Epithelial cell of prostate (primary cell): ENCODE measurements at regions not wholly inside any gene's neighbourhood (a gene's known extent, or its start where the extent isn't known, plus 50 kb on each side); places are given as distances from the start of the nearest gene placed in this dataset.
"Not testable (repeated sequence)": the region's sequence is repeated elsewhere in the genome, so short reads cannot be mapped to it uniquely, and the experiment has no call there.

ENCODE experiments used
- DNase-seq: peaks from one replicate; pipeline ENCODE4 v3.0.0-alpha.2; 2011; ENCODE audit warnings: low read depth, low spot score
- H3K27ac ChIP-seq: fragments of 450-650 bp; 2 replicates; pipeline ENCODE4 v1.5.1; 2017; ENCODE audit warnings: mild to moderate bottlenecking

DNA sequence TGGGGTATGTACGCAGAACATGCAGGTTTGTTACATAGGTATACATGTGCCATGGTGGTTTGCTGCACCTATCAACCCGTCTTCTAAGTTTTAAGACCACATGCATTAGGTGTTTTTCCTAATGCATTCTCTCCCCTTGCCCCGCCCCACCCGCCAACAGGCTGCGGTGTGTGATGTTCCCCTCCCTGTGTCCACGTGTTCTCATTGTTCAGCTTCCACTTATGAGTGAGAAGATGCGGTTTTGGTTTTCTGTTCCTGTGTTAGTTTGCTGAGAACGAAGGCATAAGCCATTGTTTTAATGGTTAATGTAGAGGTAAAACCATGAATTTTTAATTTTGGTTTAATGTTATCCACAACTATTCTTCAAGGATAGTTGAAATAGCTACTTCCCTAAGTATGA lies 346.8 kb upstream of the EPHA6 start:
- H3K27ac ChIP-seq, result no peak overlapping the region
- no peak for DNase-seq

GRCh38 chr3:96478496-96478895 lies 335.9 kb upstream of the EPHA6 start:
- peak; percentile 3 for DNase-seq
- peak overlapping the region; percentile 9 for H3K27ac ChIP-seq

DNA sequence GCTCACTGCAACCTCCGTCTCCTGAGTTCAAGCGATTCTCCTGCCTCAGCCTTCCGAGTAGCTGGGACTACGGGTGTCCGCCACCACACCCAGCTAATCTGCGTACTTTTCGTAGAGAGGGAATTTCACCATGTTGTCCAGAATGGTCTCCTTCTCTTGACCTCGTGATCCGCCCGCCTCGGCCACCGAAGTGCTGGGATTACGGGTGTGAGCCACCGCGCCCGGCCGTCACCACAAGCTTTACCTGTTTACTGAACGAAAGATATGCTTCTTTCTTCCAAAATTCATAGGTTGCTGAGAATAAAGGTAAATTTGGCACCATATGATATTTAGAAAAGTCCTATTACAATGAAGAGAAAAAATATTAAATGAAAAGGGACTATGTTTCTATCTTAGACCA lies 333.5 kb upstream of the EPHA6 start:
- no peak for DNase-seq
- no peak overlapping the region for H3K27ac ChIP-seq

GRCh38 chr3:96483191-96483590 lies 331.2 kb upstream of the EPHA6 start:
- DNase-seq, result peak; percentile 20
- H3K27ac ChIP-seq, result peak overlapping the region; percentile 56

DNA sequence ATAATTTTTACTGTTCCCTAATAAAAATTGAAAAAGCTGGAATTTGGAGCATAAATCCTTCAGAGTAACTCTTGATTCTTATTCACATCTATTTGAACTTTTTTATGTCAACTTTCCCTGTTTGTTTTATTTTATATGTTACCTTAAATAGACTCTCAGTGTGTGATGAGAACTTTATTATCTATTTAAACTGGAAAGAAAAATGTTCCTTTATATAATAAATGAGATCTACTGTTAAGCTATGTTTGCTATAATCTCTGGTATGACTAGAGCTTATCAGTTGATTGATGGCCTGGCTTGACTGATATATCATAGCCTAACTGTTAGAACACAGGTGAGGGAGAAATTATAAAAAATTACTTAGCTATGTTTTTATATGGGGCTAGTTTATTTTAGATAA lies 330.6 kb upstream of the EPHA6 start:
- no peak for DNase-seq
- H3K27ac ChIP-seq, result peak overlapping the region; percentile 56

- H3K27ac ChIP-seq, result no peak overlapping the region
- DNase-seq, result no peak
These were observed 325.7 kb upstream of the EPHA6 start for GRCh38 chr3:96488708-96489107.

DNA sequence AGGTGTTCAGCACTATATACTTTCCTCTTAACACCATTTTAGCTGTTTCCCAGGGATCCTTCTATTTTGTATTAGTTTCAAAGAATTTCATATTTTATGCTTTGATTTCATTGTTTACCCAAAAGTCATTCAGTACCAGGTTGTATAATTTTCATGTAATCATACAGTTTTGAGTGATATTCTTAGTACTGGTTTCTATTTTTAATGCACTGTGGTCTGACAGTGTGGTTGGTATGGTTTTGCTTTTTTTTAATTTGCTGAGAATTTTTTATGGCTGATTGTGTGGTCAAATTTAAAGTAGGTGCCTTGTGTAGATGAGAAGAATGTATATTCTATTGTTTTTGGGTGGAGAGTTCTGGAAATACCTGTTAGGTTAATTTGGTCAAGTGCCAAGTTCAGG lies 323.4 kb upstream of the EPHA6 start:
- DNase-seq, result no peak

GRCh38 chr3:96491868-96492267 lies 322.5 kb upstream of the EPHA6 start:
- H3K27ac ChIP-seq, result no peak overlapping the region
- no peak for DNase-seq

More for the DNA sequence above, 323.4 kb upstream of the EPHA6 start:
- no peak overlapping the region for H3K27ac ChIP-seq

GRCh38 chr3:96510334-96510733 lies 304.1 kb upstream of the EPHA6 start:
- no peak overlapping the region for H3K27ac ChIP-seq
- no peak for DNase-seq

DNA sequence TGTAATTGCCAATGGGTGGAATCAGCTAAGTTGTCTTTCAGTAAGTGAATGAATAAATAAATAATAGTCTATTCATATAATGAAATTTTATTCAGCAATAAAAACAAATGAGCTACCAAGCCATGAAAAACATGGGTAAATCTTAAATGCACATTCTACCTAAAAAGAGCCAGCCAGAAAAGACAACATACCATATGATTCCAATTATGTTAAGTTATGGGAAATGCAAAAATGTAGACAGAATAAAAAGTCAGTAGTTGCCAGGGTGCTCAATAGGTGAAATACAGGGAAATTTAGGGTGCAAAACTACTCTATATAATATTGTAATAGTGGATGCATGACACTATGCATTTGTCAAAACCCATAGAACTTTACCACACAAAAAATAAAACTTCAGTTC lies 277.2 kb upstream of the EPHA6 start:
- H3K27ac ChIP-seq, result no peak overlapping the region
- no peak for DNase-seq

DNA sequence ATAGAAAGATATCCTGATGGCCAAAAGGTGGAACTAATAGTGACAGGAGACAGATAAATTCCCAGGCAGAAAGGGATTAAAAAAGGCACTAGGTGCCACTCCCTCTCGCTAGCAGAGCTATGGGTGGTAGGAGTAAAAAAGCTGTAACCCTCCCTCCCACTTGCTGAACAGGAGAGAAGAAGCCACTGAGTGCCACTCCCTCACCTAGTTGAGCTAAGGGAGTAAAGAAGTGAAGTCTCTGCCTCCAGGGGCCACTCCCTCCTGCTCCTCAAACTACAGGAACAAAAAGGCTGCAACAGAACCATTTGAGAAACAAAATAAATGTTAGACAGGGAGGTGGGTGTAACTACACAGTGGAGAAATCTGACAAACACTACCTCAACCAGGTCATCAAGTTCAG lies 276.2 kb upstream of the EPHA6 start:
- H3K27ac ChIP-seq, result no peak overlapping the region
- DNase-seq, result no peak

DNA sequence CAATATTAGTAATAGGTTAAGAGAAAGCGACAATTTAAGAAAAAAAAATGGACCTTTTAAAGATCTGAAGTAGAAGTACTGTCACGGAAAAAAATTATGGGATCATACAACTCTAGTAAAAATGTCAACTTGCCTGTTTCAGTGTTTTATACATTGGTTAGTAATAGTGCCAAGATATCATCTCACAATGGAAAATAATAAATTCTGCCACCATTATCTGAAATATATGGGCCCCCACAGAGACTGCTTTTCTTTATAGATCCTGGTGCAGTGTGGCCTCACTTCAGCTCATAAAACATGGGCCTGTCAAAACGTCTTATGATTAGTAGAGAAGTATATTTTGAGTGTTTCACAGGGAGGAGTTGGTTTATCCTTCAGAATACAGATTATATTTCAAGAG lies 266.3 kb upstream of the EPHA6 start:
- no peak for DNase-seq
- H3K27ac ChIP-seq, result no peak overlapping the region

GRCh38 chr3:96576935-96577334 lies 237.5 kb upstream of the EPHA6 start:
- no peak for DNase-seq
- no peak overlapping the region for H3K27ac ChIP-seq

GRCh38 chr3:96584066-96584465 lies 230.3 kb upstream of the EPHA6 start:
- no peak for DNase-seq
- no peak overlapping the region for H3K27ac ChIP-seq

DNA sequence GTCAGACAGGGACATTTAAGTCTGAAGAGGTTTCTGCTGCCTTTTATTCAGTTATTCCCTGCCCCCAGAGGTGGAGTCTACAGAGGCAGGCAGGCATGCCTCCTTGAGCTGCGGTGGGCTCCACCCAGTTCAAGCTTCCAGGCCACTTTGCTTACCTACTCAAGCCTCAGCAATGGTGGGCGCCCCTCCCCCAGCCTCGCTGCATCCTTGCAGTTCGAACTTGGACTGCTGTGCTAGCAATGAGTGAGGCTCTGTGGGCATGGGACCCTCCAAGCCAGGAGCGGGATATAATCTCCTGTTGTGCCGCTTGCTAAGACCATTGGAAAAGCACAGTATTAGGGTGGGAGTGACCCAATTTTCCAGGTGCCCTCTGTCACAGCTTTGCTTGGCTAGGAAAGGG lies 207.5 kb upstream of the EPHA6 start:
- not testable (repeated sequence) for H3K27ac ChIP-seq, DNase-seq

DNA sequence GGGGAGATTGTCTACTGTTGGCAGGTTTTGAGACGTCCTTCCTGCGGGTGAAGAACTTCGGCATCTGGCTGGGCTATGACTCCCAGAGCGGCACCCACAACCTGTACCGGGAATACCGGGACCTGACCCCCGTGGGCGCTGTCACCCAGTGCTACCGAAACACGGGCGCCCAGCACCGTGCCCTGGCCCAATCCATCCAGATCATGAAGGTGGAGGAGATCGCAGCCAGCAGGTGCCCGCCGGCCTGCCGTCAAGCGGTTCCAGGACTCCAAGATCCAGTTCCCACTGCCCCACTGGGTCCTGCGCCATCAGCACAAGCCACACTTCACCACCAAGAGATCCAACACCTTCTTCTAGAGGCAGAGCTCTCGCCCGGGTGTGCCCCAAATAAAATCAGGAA lies 194.9 kb upstream of the EPHA6 start:
- no peak overlapping the region for H3K27ac ChIP-seq
- no peak for DNase-seq

DNA sequence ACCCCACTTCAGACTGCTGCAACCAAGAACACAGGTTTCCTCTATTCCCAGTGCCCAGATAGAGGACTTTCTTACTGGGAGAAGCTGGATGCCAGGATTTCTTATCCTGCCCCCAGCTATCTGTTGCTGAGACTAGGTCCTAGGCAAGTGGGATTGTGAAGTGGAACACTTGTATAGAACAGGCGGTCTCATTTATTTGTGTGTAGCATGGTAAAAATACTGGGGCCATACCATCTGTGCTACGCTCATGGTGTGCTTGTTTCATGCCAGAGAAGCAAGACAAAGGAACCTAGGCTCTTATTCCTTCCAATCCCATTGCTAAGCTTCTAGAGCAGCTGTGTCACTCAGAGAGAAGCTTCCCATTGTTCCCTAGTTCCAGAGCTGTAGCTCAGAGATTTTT lies 191.5 kb upstream of the EPHA6 start:
- H3K27ac ChIP-seq, result no peak overlapping the region
- no peak for DNase-seq

DNA sequence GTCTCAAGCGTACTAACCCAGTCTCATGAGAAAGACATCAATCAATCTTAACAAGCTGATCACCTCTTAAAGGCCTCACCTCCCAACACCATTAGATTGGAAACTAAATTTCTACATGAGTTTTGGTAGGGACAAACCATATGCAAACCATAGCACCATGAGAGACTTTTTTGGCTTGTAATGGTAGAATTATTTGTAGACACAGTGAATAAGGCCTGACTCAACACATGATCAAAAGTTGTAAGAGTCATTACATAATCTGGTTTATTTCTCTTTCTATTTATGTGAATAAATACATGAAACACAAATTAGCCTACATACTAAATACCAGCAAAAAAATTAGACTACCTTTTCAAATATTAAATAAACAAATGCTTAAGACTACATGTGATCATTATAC lies 183.3 kb upstream of the EPHA6 start:
- DNase-seq, result no peak
- H3K27ac ChIP-seq, result no peak overlapping the region

DNA sequence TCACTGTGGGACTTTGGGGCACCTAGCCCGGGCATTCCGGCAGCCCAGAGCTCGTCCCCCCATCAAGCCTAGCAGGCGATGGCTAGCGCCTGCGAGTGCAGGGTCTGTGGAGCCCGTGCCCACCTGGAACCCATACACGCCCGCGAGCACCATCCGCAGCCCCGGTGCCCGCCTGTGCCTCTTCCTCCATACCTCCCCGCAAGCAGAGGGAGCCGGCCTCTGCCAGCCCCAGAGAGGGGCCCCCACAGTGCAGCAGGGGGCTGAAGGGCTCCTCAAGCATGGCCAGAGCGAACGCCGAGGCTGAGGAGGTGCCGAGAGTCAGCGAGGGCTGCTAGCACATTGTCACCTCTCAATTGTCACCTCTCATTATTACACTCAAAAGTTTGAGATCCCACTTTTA lies 167.8 kb upstream of the EPHA6 start:
- DNase-seq, result no peak
- H3K27ac ChIP-seq, result no peak overlapping the region

DNA sequence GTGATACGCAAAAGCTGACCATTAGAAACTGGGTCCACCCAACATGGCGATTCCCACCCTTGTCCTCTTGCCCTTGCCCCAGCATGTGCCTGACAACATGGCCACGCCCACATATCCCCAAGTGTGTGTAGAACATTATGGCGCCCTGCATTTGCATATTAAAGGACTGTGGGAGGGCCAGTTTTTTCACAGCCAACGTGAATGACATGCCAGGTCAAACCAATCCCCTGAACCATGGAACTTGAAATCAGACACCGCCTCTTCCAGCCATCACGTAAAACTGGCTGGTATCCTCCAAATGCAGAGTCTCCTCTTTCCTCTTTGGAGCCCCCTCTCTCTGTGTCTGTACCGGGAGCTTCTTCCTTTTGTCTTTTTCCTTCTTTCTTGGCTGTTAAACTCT lies 156.7 kb upstream of the EPHA6 start:
- H3K27ac ChIP-seq, result no peak overlapping the region
- DNase-seq, result no peak

- DNase-seq, H3K27ac ChIP-seq: not testable (repeated sequence)
These were observed 142.4 kb upstream of the EPHA6 start for GRCh38 chr3:96671861-96672595.

DNA sequence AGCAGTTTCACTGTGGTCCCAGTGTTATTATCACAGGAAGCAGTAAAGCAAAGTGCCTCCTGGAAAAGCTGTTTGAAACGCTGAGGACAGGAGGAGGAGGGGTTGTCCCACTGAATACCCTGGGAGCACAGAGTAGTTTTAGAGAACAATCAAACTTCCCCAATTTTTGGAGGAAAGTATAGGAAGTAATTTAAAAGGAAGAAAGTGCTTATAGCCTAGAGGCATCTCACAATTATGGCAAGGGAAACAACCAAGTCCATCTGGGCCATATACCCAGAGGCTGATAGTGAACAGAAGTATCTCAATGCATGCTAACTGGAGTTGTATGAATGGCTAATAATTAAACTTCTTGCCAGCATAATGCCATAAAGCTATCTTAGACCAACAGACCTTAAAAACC lies 137.2 kb upstream of the EPHA6 start:
- H3K27ac ChIP-seq, result no peak overlapping the region

GRCh38 chr3:96678325-96678724 lies 136.1 kb upstream of the EPHA6 start:
- H3K27ac ChIP-seq, result no peak overlapping the region
- DNase-seq, result no peak

More for the DNA sequence above, 137.2 kb upstream of the EPHA6 start:
- DNase-seq, result no peak
